Testis (tissue), 2 donors: ENCODE measurements at regions not wholly inside any gene's neighbourhood (a gene's known extent, or its start where the extent isn't known, plus 50 kb on each side); places are given as distances from the start of the nearest gene placed in this dataset.
"Not testable (repeated sequence)": the region's sequence is repeated elsewhere in the genome, so short reads cannot be mapped to it uniquely, and the experiment has no call there.

ENCODE experiments used
- DNase-seq: peaks from one replicate; pipeline ENCODE4 v3.0.0-alpha.2; 2019
- H3K27ac ChIP-seq, 2 donors: fragments of 200-600 bp; sonication (generic); one replicate each; pipeline ENCODE4 v1.5.1; 2019
- H3K27me3 ChIP-seq: fragments of 200-600 bp; sonication (generic); one replicate; pipeline ENCODE4 v1.5.1; 2019
- H3K36me3 ChIP-seq: fragments of 200-600 bp; sonication (generic); one replicate; pipeline ENCODE4 v1.5.1; 2017; ENCODE audit warnings: low read depth; ENCODE audit errors: missing control alignments
- H3K4me1 ChIP-seq: fragments of 200-600 bp; sonication (generic); one replicate; pipeline ENCODE4 v1.5.1; 2019
- H3K4me3 ChIP-seq, 2 donors: fragments of 200-600 bp; sonication (generic); one replicate each; pipeline ENCODE4 v1.5.1; 2017 to 2019
- H3K9me3 ChIP-seq: fragments of 200-600 bp; sonication (generic); one replicate; pipeline ENCODE4 v1.5.1; 2017
- POLR2A ChIP-seq: fragments of 450-650 bp; IDR thresholded peaks from one replicate; pipeline ENCODE4 v1.6.1; 2017; ENCODE audit warnings: antibody characterized with exemption, mild to moderate bottlenecking, moderate library complexity
- WGBS, 2 donors: methylation state at CpG; one replicate each; pipeline ENCODE4 v1.1.5; 2018; 5-methylcytosine and 5-hydroxymethylcytosine counted together
- intact Hi-C: fragments of 100-400 bp; cut with DNase I; formaldehyde crosslinking; loops from one replicate; pipeline ENCODE4 v1.15.1; 2023; ENCODE audit warnings: low total_unique reads
- TF ChIP-seq, protein P1 (sequence below), 3 experiments: fragments of 450-650 bp in 2 of 3; fragments of 200-600 bp in 1 of 3; sonication (generic) in 1 of 3; IDR thresholded peaks; one replicate each; pipeline ENCODE4 v1.5.1; 2016 to 2019; ENCODE audit warnings: antibody characterized with exemption in 3 of 3, mild to moderate bottlenecking in 2 of 3, moderate library complexity in 1 of 3

DNA sequence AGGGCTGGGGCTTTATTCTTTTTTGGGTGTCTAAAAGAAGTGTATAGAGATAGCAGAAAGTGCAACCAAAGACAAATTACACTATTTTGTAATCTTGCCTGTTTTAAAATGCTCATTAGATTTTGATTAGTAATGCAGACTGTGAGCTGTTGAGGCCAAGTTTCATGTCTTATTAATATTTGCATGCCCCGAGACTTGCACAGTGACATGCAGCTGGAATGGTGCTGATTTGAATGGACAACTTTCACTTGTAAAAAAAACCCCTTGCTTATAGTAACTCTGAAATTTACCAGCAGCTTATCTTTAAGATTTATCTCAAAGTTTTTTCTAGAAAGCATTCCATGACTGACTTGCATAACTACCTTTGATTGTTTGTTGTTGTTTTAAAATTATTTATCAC, 835.1 kb upstream of the IGFBP7 start:
- intact Hi-C loops: no loop called here
- Histone ChIP-seq H3K4me3 (no peak overlapping the region), H3K4me1 (no peaks in the 10 kb centered on the region), H3K9me3 (no peaks in the 10 kb centered on the region), H3K36me3 (no peaks in the 10 kb centered on the region), H3K27ac (no peak overlapping the region), H3K27me3 (no peaks in the 10 kb centered on the region)
- TF ChIP-seq POLR2A: no peak
- TF ChIP-seq, protein P1, sequence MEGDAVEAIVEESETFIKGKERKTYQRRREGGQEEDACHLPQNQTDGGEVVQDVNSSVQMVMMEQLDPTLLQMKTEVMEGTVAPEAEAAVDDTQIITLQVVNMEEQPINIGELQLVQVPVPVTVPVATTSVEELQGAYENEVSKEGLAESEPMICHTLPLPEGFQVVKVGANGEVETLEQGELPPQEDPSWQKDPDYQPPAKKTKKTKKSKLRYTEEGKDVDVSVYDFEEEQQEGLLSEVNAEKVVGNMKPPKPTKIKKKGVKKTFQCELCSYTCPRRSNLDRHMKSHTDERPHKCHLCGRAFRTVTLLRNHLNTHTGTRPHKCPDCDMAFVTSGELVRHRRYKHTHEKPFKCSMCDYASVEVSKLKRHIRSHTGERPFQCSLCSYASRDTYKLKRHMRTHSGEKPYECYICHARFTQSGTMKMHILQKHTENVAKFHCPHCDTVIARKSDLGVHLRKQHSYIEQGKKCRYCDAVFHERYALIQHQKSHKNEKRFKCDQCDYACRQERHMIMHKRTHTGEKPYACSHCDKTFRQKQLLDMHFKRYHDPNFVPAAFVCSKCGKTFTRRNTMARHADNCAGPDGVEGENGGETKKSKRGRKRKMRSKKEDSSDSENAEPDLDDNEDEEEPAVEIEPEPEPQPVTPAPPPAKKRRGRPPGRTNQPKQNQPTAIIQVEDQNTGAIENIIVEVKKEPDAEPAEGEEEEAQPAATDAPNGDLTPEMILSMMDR (IDR thresholded peaks at IDR 0.05): no peak
- no peak for DNase-seq
- 47 to 68% methylated on average over 1 of the region's 1 CpG for WGBS, 2 donors

- intact Hi-C loops: no loop called here
- H3K27me3 ChIP-seq: no peaks in the 10 kb centered on the region
- no peaks in the 10 kb centered on the region for H3K36me3 ChIP-seq
- no peak for TF ChIP-seq POLR2A
- no peak for DNase-seq
- no peak overlapping the region for H3K27ac ChIP-seq
- H3K4me1 ChIP-seq: no peaks in the 10 kb centered on the region
- 63 to 87% methylated on average over 8 of the region's 8 CpGs for WGBS, 2 donors
- no peak overlapping the region for H3K4me3 ChIP-seq
- no peaks in the 10 kb centered on the region for H3K9me3 ChIP-seq
Measured at GRCh38 chr4:57943682-57944081, 833.5 kb upstream of the IGFBP7 start.

GRCh38 chr4:57937326-57937725, 827.1 kb upstream of the IGFBP7 start:
- H3K27ac ChIP-seq, H3K27me3 ChIP-seq, intact Hi-C loops, H3K36me3 ChIP-seq, H3K4me1 ChIP-seq, DNase-seq, H3K4me3 ChIP-seq, H3K9me3 ChIP-seq: not testable (repeated sequence)
- 94 to 100% methylated on average over 2 of the region's 2 CpGs for WGBS, 2 donors

DNA sequence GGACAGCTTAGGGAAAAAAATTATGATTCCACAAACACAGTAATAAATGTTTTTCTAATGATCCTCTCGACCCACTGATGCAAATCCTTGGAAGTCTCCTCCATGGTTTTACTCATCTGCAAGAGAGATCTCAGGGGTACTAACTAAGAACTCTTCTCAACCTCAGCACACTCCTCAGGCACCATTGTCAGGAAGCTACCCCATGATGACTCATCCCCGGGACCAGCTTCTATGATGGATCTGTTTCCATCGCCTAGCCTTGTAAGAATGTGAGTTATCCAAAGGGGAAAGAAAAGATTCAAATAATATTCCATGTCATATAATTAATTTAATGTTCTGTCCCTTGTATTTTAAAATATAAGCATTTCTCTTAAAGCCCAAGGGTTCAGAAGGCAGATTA, 816.1 kb upstream of the IGFBP7 start:
- Histone ChIP-seq H3K27ac (no peak overlapping the region), H3K36me3 (no peaks in the 10 kb centered on the region), H3K9me3 (no peaks in the 10 kb centered on the region), H3K4me3 (no peak overlapping the region), H3K4me1 (no peaks in the 10 kb centered on the region), H3K27me3 (no peaks in the 10 kb centered on the region)
- no peak for TF ChIP-seq POLR2A
- DNase-seq: no peak
- WGBS, 2 donors: 69 to 74% methylated on average over 3 of the region's 3 CpGs
- intact Hi-C loops: no loop called here

- DNase-seq: no peak
- Histone ChIP-seq H3K27ac (no peak overlapping the region), H3K4me1 (no peaks in the 10 kb centered on the region), H3K27me3 (no peaks in the 10 kb centered on the region), H3K9me3 (no peaks in the 10 kb centered on the region), H3K36me3 (no peaks in the 10 kb centered on the region), H3K4me3 (no peak overlapping the region)
- WGBS, 2 donors: 78 to 95% methylated on average over 1 of the region's 1 CpG
- TF ChIP-seq, protein P1 (IDR thresholded peaks at IDR 0.05): no peak
- no peak for TF ChIP-seq POLR2A
- intact Hi-C loops: no loop called here
Measured at GRCh38 chr4:57924951-57925350, 814.8 kb upstream of the IGFBP7 start.

DNA sequence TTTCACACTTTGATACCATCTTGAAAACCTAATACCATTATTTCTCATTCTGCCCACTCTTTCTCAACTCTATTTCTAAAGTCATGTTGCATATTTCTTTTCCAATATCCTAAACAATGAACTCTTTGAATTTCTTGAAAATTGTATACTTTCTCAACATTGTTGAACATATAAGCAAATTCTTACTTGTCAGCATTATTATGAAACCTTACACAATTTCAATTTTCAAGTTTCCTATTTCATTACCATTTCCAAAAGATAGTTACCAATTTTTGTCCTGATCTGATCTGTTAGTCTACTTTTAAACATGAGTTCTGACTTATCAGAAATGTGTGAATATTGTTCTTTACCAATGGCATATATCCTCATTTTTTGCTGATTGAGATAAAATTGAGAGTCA, 806.3 kb upstream of the IGFBP7 start:
- Histone ChIP-seq H3K9me3 (no peaks in the 10 kb centered on the region), H3K36me3 (no peaks in the 10 kb centered on the region), H3K27me3 (no peaks in the 10 kb centered on the region), H3K27ac (no peak overlapping the region), H3K4me1 (no peaks in the 10 kb centered on the region), H3K4me3 (no peak overlapping the region)
- intact Hi-C loops: no loop called here
- TF ChIP-seq POLR2A: no peak
- DNase-seq: no peak

DNA sequence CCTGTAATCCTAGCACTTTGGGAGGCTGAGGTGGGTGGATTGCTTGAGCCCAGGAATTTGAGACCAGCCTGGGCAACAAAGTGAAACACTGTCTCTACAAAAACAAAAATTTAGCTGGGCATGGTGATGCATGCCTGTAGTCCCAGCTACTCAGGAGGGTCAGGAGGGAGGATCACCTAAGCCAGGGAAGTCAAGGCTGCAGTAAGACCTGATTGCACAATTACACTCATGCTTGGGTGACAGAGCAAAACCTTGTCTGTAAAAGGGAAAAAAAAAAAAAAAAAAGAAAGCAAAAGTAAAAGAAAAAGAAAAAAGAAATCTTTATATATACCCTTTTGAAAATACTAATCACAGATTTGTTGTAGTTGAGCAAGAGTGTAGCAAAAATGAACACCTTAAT, 801.0 kb upstream of the IGFBP7 start:
- Histone ChIP-seq H3K27me3 (no peaks in the 10 kb centered on the region), H3K9me3 (no peaks in the 10 kb centered on the region), H3K4me3 (no peak overlapping the region), H3K36me3 (no peaks in the 10 kb centered on the region), H3K4me1 (no peaks in the 10 kb centered on the region), H3K27ac (no peak overlapping the region)
- intact Hi-C loops: no loop called here
- DNase-seq: no peak
- TF ChIP-seq POLR2A: no peak
- TF ChIP-seq, protein P1 (IDR thresholded peaks at IDR 0.05): no peak
